SK-N-SH (cell line): ENCODE measurements at regions not wholly inside any gene's neighbourhood (a gene's known extent, or its start where the extent isn't known, plus 50 kb on each side); places are given as distances from the start of the nearest gene placed in this dataset.

Experiments used
- EP300 ChIP-seq, 2 experiments: IDR thresholded peaks; 2 replicates each; pipeline versions ENCODE4 v1.4.0 to v1.6.1; 2012; ENCODE audit warnings: borderline replicate concordance in 1 of 2, low read depth in 1 of 2, low read length in 1 of 2
- FOXM1 ChIP-seq: IDR thresholded peaks from 2 replicates; pipeline ENCODE4 v1.4.0; 2012; ENCODE audit warnings: low read depth, mild to moderate bottlenecking
- GABPA ChIP-seq: IDR thresholded peaks from 2 replicates; pipeline ENCODE4 v1.4.0; 2012; ENCODE audit warnings: low read depth, mild to moderate bottlenecking
- MXI1 ChIP-seq: IDR thresholded peaks from 2 replicates; pipeline ENCODE4 v1.6.1; 2012; ENCODE audit warnings: mild to moderate bottlenecking, low read depth, low read length, improper control_type of control experiment
- POLR2AphosphoS5 ChIP-seq: IDR thresholded peaks from 2 replicates; pipeline ENCODE4 v1.6.1; 2012; ENCODE audit warnings: low read depth, low read length
- RCOR1 ChIP-seq: fragments of 150-350 bp; IDR thresholded peaks from 2 replicates; pipeline ENCODE4 v1.6.1; 2017; ENCODE audit warnings: antibody characterized with exemption, low read length
- RFX5 ChIP-seq: IDR thresholded peaks from 2 replicates; pipeline ENCODE4 v1.6.1; 2012; ENCODE audit warnings: mild to moderate bottlenecking, improper control_type of control experiment, low read length
- RXRA ChIP-seq: IDR thresholded peaks from 2 replicates; pipeline ENCODE4 v1.4.0; 2012; ENCODE audit warnings: low read depth, mild to moderate bottlenecking, borderline replicate concordance
- SMC3 ChIP-seq: IDR thresholded peaks from 2 replicates; pipeline ENCODE4 v1.6.1; 2012; ENCODE audit warnings: low read depth, low read length, improper control_type of control experiment
- TAF1 ChIP-seq: IDR thresholded peaks from 2 replicates; pipeline ENCODE4 v1.6.1; 2012; ENCODE audit warnings: low read depth, mild to moderate bottlenecking, low read length, moderate library complexity, borderline replicate concordance
- TCF12 ChIP-seq: IDR thresholded peaks from 2 replicates; pipeline ENCODE4 v1.4.0; 2012
- TF ChIP-seq, protein P1 (sequence below): fragments of 200-600 bp; sonication (generic); IDR thresholded peaks from 2 replicates; pipeline ENCODE4 v1.6.1; 2017; ENCODE audit warnings: antibody characterized with exemption, mild to moderate bottlenecking, moderate library complexity
- TF ChIP-seq, protein P2 (sequence below): IDR thresholded peaks from 2 replicates; pipeline ENCODE4 v1.4.0; 2012; ENCODE audit warnings: low read depth, borderline replicate concordance
- TF ChIP-seq, protein P3 (sequence below): fragments of 150-350 bp; IDR thresholded peaks from 2 replicates; pipeline ENCODE4 v1.6.1; 2017; ENCODE audit warnings: antibody characterized with exemption, low read length, low read depth, borderline replicate concordance

DNA sequence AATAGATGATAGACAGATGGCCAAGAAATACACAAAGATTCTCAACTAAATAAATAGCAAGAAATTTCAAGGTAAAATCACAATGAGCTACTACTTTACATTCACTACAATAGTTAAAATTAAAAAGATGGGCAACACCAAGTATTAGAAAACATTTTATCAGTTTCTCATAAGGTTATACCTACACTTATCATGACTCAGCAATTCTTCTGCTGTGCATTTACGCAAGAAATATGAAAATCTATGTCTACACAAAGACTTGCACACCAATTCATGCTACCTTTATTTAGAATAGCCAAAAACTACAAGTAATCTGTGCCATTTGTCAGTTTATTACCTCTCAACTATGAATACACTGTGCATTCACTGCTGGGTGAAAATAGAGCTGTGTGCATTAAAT, 937.4 kb upstream of the NRXN1 start:
- TF ChIP-seq EP300 (IDR thresholded peaks at IDR 0.05; ENCODE audit: borderline replicate concordance in 1 of 2, low read depth in 1 of 2, low read length in 1 of 2) = no peak
- TF ChIP-seq, protein P1, sequence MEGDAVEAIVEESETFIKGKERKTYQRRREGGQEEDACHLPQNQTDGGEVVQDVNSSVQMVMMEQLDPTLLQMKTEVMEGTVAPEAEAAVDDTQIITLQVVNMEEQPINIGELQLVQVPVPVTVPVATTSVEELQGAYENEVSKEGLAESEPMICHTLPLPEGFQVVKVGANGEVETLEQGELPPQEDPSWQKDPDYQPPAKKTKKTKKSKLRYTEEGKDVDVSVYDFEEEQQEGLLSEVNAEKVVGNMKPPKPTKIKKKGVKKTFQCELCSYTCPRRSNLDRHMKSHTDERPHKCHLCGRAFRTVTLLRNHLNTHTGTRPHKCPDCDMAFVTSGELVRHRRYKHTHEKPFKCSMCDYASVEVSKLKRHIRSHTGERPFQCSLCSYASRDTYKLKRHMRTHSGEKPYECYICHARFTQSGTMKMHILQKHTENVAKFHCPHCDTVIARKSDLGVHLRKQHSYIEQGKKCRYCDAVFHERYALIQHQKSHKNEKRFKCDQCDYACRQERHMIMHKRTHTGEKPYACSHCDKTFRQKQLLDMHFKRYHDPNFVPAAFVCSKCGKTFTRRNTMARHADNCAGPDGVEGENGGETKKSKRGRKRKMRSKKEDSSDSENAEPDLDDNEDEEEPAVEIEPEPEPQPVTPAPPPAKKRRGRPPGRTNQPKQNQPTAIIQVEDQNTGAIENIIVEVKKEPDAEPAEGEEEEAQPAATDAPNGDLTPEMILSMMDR = no peak
- no peak for TF ChIP-seq GABPA
- TF ChIP-seq, protein P2, sequence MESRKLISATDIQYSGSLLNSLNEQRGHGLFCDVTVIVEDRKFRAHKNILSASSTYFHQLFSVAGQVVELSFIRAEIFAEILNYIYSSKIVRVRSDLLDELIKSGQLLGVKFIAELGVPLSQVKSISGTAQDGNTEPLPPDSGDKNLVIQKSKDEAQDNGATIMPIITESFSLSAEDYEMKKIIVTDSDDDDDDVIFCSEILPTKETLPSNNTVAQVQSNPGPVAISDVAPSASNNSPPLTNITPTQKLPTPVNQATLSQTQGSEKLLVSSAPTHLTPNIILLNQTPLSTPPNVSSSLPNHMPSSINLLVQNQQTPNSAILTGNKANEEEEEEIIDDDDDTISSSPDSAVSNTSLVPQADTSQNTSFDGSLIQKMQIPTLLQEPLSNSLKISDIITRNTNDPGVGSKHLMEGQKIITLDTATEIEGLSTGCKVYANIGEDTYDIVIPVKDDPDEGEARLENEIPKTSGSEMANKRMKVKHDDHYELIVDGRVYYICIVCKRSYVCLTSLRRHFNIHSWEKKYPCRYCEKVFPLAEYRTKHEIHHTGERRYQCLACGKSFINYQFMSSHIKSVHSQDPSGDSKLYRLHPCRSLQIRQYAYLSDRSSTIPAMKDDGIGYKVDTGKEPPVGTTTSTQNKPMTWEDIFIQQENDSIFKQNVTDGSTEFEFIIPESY = no peak
- TF ChIP-seq RXRA = no peak
- no peak for TF ChIP-seq POLR2AphosphoS5
- TF ChIP-seq, protein P3, sequence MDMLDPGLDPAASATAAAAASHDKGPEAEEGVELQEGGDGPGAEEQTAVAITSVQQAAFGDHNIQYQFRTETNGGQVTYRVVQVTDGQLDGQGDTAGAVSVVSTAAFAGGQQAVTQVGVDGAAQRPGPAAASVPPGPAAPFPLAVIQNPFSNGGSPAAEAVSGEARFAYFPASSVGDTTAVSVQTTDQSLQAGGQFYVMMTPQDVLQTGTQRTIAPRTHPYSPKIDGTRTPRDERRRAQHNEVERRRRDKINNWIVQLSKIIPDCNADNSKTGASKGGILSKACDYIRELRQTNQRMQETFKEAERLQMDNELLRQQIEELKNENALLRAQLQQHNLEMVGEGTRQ = no peak
- TF ChIP-seq RCOR1 = no peak
- no peak for TF ChIP-seq MXI1
- no peak for TF ChIP-seq RFX5
- TF ChIP-seq TAF1 = no peak
- no peak for TF ChIP-seq TCF12
- no peak for TF ChIP-seq FOXM1
- no peak for TF ChIP-seq SMC3
